Glomerular endothelial cell (primary cell): ENCODE measurements at regions not wholly inside any gene's neighbourhood (a gene's known extent, or its start where the extent isn't known, plus 50 kb on each side); places are given as distances from the start of the nearest gene placed in this dataset.

Experiments used
- DNase-seq: peaks from one replicate; pipeline ENCODE4 v3.0.0-alpha.2; 2011; ENCODE audit warnings: low read depth, low spot score; ENCODE audit errors: extremely low read depth

- no peak for DNase-seq
Observed at GRCh38 chr16:62156971-62157370, 120.7 kb upstream of the CDH8 start.

- DNase-seq, result no peak
Observed at GRCh38 chr16:62149631-62150030, 113.4 kb upstream of the CDH8 start.

DNA sequence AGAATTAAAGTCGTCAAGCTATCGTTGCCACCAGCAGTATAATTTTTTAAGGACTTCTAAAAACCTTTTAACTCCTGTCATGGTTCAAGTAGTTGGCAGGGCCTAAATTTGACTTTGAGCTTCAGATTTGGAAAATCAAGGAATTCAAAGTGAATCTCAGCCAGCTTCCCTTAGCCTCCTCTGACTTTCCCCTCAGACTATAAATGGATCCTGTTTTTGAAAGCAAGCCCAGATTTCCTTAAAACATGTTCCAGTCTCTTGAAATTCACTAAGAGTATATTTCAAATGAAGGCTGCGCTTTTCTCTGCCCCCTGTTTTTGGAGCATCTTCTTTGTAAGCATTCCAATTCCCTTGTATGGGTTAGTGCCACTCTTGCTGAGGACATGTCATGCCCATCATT is 101.8 kb upstream of the CDH8 start:
- DNase-seq, result no peak

- no peak for DNase-seq
Observed at GRCh38 chr16:62135911-62136310, 99.7 kb upstream of the CDH8 start.

GRCh38 chr16:62135446-62135845 is 99.2 kb upstream of the CDH8 start:
- DNase-seq, result no peak

- DNase-seq, result no peak
Observed at GRCh38 chr16:62130101-62130500, 93.9 kb upstream of the CDH8 start.

- DNase-seq, result no peak
Observed at GRCh38 chr16:62105244-62105643, 69.0 kb upstream of the CDH8 start.

- no peak for DNase-seq
Observed at GRCh38 chr16:62102588-62102987, 66.3 kb upstream of the CDH8 start.

DNA sequence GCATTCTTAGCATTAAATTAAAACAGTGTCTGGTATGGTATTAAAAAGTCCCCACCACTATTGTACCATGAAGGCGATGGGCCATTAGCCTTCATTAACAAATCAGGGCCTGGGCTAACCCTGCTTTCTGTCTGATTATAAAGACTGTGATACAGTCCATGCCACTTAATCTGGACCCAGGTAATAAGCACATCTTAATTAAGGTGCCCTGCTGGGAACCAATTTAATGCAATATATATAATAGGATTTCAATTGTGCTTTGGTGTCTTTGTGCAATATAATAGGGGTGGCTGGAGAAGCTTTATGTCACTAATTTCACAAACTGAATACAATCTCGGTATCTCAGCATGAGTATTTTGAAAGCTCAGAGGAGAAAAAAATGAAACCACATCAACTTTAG is 64.4 kb upstream of the CDH8 start:
- DNase-seq, result no peak

DNA sequence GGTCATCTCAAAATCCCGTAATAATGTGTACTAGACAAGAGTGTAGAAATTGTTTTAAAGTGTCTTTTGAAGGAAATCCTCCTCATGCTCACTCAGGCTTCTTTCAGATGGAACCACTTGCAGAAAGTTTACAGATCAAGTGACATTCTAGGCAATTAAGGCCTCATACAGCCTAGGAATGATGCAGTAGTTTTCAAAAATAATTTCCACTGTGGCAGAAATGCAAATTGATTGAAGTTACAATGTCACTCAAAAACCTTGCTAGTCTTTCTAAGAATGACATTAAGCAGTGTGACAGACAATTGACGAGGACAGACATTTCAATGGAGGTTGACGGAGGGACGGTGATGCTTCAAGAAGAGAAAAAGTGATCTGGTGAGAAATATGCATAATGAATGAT is 53.5 kb upstream of the CDH8 start:
- no peak for DNase-seq

DNA sequence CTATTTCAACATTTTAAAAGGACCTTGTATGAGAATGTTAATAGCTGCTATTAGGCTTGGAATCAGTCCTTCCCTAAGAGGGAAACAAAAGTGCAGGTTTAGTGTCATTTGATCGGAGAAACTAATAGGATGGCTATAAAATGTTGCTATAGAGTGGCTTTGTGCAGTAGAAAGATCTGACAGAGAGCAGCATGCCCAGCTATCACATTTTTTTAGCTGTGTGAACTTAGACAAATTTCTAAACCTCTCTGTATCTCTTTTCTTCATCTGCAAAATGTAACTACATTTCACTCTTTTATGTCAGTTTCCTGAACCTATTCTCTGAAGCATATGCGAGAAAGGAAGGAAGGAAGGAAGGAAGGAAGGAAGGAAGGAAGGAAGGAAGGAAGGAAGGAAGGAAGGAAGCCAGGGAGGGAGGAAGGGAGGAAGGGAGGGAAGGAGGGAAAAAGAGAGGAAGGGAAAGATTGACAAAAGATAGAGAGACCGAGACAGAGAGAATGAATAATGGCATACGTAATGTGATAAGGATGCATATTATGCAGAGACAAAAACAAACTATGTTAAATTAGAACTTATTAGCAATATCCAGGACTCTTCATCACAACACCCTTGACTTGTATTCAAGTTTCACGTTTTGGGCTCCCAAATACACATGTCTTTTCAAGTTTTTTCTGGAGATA is 52.6 kb upstream of the CDH8 start:
- DNase-seq, result no peak
